WERI-Rb-1 (cell line): ENCODE measurements at regions not wholly inside any gene's neighbourhood (a gene's known extent, or its start where the extent isn't known, plus 50 kb on each side); places are given as distances from the start of the nearest gene placed in this dataset.

Source experiments
- DNase-seq: peaks from one replicate; pipeline ENCODE4 v3.0.0-alpha.2; 2020
- H3K27ac ChIP-seq: fragments of 250-450 bp; sonication (Bioruptor Pico); 2 replicates; pipeline ENCODE4 v1.5.1; 2020; ENCODE audit warnings: mild to moderate bottlenecking, moderate library complexity
- H3K27me3 ChIP-seq: fragments of 250-450 bp; sonication (Bioruptor Pico); 2 replicates; pipeline ENCODE4 v1.5.1; 2021; ENCODE audit warnings: mild to moderate bottlenecking, low read depth, moderate library complexity; ENCODE audit not compliant: insufficient read depth, severe bottlenecking
- H3K36me3 ChIP-seq: fragments of 250-450 bp; sonication (Bioruptor Pico); 2 replicates; pipeline ENCODE4 v1.5.1; 2020; ENCODE audit warnings: mild to moderate bottlenecking, moderate library complexity
- H3K4me3 ChIP-seq: 2 replicates; pipeline ENCODE4 v1.5.1; 2011; ENCODE audit warnings: low read depth, mild to moderate bottlenecking, control low read depth, low read length
- H3K9me3 ChIP-seq: fragments of 250-450 bp; sonication (Bioruptor Pico); 2 replicates; pipeline ENCODE4 v1.5.1; 2021; ENCODE audit warnings: mild to moderate bottlenecking, moderate library complexity; ENCODE audit not compliant: severe bottlenecking
- CTCF ChIP-seq: IDR thresholded peaks from 2 replicates; pipeline ENCODE4 v1.5.1; 2011; ENCODE audit warnings: low read depth, mild to moderate bottlenecking, control low read depth, inconsistent platforms, low read length

GRCh38 chr5:40034441-40034840 lies 609.7 kb upstream of the DAB2 start:
- no peaks in the 10 kb centered on the region for H3K27me3 ChIP-seq
- DNase-seq: no peak
- no peak overlapping the region for H3K4me3 ChIP-seq
- H3K27ac ChIP-seq: no peak overlapping the region
- no peak for TF ChIP-seq CTCF
- no peaks in the 10 kb centered on the region for H3K36me3 ChIP-seq
- no peaks in the 10 kb centered on the region for H3K9me3 ChIP-seq

- H3K27me3 ChIP-seq: no peaks in the 10 kb centered on the region
- no peak for TF ChIP-seq CTCF
- H3K4me3 ChIP-seq: no peak overlapping the region
- no peak overlapping the region for H3K27ac ChIP-seq
- DNase-seq: no peak
- H3K36me3 ChIP-seq: no peaks in the 10 kb centered on the region
- no peaks in the 10 kb centered on the region for H3K9me3 ChIP-seq
These were observed 608.6 kb upstream of the DAB2 start for GRCh38 chr5:40033411-40033810.

- TF ChIP-seq CTCF: no peak
- Histone ChIP-seq H3K27ac (no peak overlapping the region), H3K4me3 (no peak overlapping the region), H3K27me3 (no peaks in the 10 kb centered on the region), H3K36me3 (no peaks in the 10 kb centered on the region), H3K9me3 (no peaks in the 10 kb centered on the region)
- no peak for DNase-seq
These were observed 608.2 kb upstream of the DAB2 start for GRCh38 chr5:40033009-40033408.

- H3K27me3 ChIP-seq: no peaks in the 10 kb centered on the region
- no peaks in the 10 kb centered on the region for H3K36me3 ChIP-seq
- no peak for DNase-seq
- H3K4me3 ChIP-seq: no peak overlapping the region
- no peak for TF ChIP-seq CTCF
- H3K9me3 ChIP-seq: no peaks in the 10 kb centered on the region
- no peak overlapping the region for H3K27ac ChIP-seq
These were observed 605.9 kb upstream of the DAB2 start for GRCh38 chr5:40030661-40031060.

- Histone ChIP-seq H3K36me3 (no peaks in the 10 kb centered on the region), H3K27me3 (no peaks in the 10 kb centered on the region), H3K9me3 (no peaks in the 10 kb centered on the region), H3K27ac (no peak overlapping the region), H3K4me3 (no peak overlapping the region)
- TF ChIP-seq CTCF: no peak
- no peak for DNase-seq
These were observed 605.1 kb upstream of the DAB2 start for GRCh38 chr5:40029711-40030495.

GRCh38 chr5:40027400-40027799 lies 602.6 kb upstream of the DAB2 start:
- DNase-seq: no peak
- Histone ChIP-seq H3K9me3 (no peaks in the 10 kb centered on the region), H3K36me3 (no peaks in the 10 kb centered on the region), H3K27ac (no peak overlapping the region), H3K4me3 (no peak overlapping the region), H3K27me3 (no peaks in the 10 kb centered on the region)
- TF ChIP-seq CTCF: no peak
